Neural cell (in vitro differentiated cells): ENCODE measurements at regions not wholly inside any gene's neighbourhood (a gene's known extent, or its start where the extent isn't known, plus 50 kb on each side); places are given as distances from the start of the nearest gene placed in this dataset.

ENCODE experiments used
- EZH2 ChIP-seq: fragments of 200-600, 300-800 bp; shearing (Covaris generic), sonication (generic); IDR thresholded peaks from 2 replicates; pipeline ENCODE4 v1.6.1; 2014; ENCODE audit warnings: antibody characterized with exemption, low read length, borderline replicate concordance, mild to moderate bottlenecking; ENCODE audit not compliant: insufficient read depth, poor library complexity, severe bottlenecking
- POLR2AphosphoS5 ChIP-seq: IDR thresholded peaks from 2 replicates; pipeline ENCODE4 v1.6.1; 2012
- SMC3 ChIP-seq: fragments of 450-650 bp; conservative IDR thresholded peaks from 2 replicates; pipeline ENCODE4 v1.6.1; 2014; ENCODE audit warnings: antibody characterized with exemption, mild to moderate bottlenecking, moderate library complexity; ENCODE audit not compliant: poor library complexity

GRCh38 chr10:10800961-10801360 is 216.7 kb upstream of the CELF2 start:
- no peak for TF ChIP-seq SMC3
- no peak for TF ChIP-seq EZH2
- TF ChIP-seq POLR2AphosphoS5: no peak
